AG08396 (cell line): ENCODE measurements at regions not wholly inside any gene's neighbourhood (a gene's known extent, or its start where the extent isn't known, plus 50 kb on each side); places are given as distances from the start of the nearest gene placed in this dataset.

ENCODE experiments used
- DNase-seq: peaks from one replicate; pipeline ENCODE4 v3.0.0; 2012; ENCODE audit warnings: low spot score, mixed read lengths

- DNase-seq, result no peak
These were observed 510.2 kb downstream of the SPATA31D1 start for GRCh38 chr9:82498541-82499317.

DNA sequence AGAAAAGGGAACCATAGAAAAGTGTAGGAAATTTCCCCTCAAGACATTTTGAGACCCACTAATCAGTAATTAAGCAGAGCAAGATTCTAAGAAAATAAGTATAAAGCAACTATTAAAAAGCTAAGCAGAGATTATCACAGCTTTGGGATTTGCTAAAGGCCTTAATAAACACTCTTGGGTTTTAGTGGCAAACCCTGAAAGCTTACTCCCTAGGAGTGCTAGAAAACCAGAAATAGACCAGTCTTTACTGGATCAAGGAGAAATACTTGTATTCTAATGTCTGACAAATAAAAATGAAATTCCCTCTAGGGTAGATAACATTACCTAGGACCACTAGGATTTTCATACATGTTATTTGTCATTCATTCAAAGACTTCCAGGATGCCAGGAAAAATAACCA lies 510.8 kb downstream of the SPATA31D1 start:
- no peak for DNase-seq

- DNase-seq, result no peak
These were observed 516.0 kb downstream of the SPATA31D1 start for GRCh38 chr9:82504620-82505019.

DNA sequence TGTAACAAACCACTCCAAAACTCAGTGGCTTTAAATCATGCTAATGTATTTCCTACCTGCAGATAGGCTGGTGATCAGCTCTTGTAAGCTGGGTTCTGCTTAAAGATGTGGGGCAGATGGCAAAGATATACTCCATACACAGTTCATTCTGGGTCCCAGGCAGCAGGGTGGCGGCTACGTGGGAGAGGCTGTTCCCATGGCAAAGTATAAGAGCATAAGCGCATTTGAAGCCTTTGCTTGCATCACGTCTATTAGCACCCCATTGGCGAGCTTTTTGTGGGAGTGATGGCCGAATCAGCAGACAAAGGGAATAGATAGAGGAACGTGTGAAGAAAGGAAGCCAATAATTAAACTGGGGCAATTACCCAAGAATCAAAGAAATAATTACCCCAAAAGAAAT lies 523.1 kb downstream of the SPATA31D1 start:
- no peak for DNase-seq

GRCh38 chr9:82512728-82513127 lies 524.2 kb downstream of the SPATA31D1 start:
- DNase-seq, result no peak

DNA sequence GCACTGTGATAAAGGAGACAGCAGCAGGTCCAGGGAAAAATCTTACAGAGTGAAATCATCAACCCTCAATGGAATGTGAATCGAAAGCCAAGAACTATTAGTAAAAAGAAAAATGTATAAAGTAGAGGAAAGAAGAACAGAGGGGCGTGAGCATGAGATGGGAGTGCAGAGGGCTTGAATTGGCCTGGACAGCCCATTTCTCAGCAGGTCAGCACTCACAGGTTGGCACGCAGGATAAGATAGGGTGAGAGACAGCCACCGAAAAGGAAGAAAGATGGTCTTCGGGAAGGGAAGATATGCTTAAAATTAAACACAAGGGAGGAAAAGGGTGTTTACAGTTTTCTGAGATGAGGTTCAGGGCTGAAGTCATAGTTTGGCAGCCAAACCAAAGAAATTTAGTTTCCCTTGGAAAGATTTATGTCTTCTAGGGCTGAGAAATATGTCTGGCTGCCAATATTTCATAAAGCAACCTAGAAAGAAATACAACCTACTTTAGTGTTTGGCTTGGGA lies 524.7 kb downstream of the SPATA31D1 start:
- peak; percentile 20 for DNase-seq

GRCh38 chr9:82513976-82514735 lies 525.6 kb downstream of the SPATA31D1 start:
- no peak for DNase-seq

DNA sequence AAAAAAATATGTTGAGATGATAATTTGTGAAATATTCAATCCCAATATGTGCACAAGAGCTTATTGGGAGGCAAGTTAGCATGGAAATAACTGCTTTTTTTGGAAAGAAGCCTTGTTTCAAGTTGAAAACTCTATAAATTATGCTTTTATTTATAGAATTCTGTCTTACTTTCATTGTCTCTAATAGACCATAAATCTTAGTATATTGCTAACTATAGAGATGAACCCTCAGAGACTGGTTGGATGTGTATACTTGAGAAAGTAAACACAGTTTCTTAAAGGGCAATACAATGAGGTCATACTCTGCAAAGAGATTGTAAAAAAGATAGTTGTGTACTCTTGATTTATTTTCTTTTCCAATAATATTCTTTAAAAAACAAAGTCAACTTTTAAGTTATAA lies 530.3 kb downstream of the SPATA31D1 start:
- DNase-seq, result no peak

DNA sequence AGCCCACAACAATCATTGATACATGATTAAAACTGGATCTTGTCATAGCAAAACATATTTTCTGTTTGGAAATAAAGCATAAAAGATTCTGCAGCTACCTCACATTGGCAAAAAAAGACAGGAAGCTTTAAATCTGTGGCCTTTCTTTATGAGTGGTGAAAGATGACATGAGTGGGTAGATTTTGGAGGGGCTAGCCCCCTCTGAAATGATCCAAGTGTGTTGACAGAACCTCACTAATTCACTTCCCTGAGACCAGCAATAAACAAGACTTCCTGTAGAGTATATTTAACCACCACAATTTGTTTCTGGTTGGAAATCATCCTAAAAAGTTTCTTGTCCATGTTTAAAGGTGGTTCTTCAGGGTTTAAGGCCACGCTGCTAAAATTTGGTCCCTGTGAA lies 530.8 kb downstream of the SPATA31D1 start:
- no peak for DNase-seq

DNA sequence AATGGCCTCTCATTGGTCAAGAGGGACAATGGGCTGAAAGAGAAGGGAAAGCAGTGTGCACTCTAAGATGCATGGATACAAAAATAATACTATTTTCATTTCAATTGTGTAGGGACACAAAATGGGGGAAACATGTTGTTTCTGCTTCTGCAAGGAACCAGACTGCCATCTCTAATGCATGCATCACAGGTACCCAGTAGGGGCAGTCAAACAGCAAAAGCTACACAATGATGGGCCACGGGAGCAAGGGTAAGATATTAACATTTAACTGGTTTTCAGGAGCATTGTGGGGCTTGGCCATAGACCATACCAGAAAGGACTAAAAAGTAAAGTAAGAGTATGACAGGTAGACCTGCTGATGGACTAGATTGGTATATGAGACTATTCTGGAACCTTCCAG lies 535.8 kb downstream of the SPATA31D1 start:
- DNase-seq, result no peak

- DNase-seq, result no peak
These were observed 536.4 kb downstream of the RASEF start for GRCh38 chr9:82526577-82526976.

GRCh38 chr9:82531795-82532194 lies 531.1 kb downstream of the RASEF start:
- DNase-seq, result no peak

GRCh38 chr9:82532504-82533180 lies 530.3 kb downstream of the RASEF start:
- peak; percentile 6 for DNase-seq

DNA sequence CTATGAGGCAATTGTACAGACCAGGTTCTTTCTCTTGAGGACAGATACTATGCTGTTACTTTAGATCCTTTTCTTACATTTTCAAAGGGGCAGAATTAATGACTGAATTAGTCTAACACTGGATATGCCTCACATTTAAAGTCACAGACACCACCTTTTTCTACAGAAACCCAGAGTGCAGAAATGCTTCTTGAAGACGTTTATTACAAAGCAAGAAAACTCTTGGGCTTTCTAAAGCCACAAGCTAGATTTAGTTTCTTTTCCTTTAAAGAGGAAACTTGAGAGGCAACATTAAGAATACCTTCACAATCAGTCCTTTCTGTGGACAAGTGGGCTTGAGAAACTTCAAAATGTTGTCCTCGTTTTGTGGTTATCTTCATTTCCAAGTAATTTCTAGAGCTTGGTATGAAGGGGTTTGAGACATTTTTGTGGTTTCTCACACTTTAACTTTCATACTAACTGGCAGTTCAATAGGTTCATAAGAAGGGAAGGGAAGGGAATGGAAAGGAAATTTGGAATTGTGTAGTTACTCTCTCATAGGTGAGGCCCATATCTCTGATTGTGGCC lies 527.4 kb downstream of the RASEF start:
- DNase-seq, result no peak

GRCh38 chr9:82538634-82539033 lies 524.3 kb downstream of the RASEF start:
- no peak for DNase-seq

DNA sequence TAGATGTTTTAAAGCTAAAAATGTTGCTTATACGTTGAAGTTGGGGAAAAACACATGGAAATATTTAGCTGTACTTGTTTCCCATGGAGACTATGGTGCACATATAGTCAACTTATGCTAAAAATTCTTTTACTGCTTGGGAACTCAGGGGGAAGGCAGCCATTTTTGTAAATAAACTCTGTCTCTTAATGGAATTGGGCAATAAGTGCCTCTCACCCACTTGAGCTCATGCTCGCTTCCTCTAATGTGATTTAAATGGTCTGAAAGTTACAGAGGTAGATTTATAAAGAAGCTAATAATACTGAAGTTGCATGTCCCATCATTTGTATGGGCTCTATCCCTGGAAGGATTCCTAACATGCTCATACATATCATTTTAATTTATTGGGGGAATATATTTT lies 523.8 kb downstream of the RASEF start:
- DNase-seq, result no peak

DNA sequence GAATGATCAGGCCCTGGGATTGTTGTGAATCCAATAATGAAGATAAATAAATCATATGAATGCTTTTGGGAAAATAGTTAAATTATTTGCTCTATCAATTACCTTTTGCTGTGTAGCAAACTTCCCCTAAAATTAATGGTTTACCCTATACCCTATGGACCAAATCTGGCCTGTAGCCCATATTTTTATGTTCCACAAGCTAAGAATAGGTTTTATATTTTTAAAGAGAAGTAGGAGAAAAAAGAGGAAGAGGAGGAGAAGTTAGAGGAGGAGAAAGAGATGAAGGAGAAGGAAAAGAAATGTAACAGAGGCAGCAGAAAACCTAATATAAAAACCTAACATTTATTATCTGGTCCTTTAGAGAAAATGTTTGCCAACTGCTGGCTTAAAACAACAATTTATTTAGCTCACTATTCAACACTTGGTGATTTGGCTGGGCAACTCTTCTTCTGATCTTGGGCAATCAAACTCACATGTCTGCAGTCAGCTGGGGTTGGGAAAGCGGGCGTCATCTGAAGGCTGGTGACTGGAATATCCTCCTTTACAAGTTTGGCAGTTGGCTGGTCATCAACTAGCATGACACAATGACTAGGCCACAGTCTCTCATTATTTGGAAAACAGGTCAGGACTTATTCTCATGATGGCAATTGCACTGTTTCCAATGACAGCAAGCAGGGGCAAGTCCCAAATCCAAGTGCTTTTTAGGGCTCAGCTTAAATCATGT lies 522.9 kb downstream of the RASEF start:
- DNase-seq, result no peak

DNA sequence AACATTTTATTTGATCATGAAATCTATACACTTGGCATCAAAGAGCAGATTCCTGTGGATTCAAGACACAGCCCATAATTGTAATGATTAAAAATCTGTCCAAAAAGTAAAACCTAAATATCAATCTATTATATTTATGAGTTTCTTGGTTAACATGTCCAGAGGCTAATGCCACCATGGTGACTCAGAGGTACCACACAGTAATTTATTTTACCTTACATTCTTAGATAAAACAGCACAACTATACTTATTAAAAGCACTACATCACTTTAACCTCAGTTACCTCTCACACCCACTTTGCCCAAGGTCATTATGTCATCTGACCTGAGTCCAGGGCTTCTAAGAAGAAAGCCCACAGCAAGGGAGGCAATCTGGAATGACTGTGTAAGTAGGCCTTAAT lies 519.2 kb downstream of the RASEF start:
- no peak for DNase-seq

- no peak for DNase-seq
These were observed 516.8 kb downstream of the RASEF start for GRCh38 chr9:82546136-82546535.

- no peak for DNase-seq
These were observed 514.9 kb downstream of the RASEF start for GRCh38 chr9:82547995-82548394.

- no peak for DNase-seq
These were observed 513.6 kb downstream of the RASEF start for GRCh38 chr9:82549174-82549821.
